T-helper 17 cell (primary cell): ENCODE measurements at regions not wholly inside any gene's neighbourhood (a gene's known extent, or its start where the extent isn't known, plus 50 kb on each side); places are given as distances from the start of the nearest gene placed in this dataset.
"Not testable (repeated sequence)": the region's sequence is repeated elsewhere in the genome, so short reads cannot be mapped to it uniquely, and the experiment has no call there.

Experiments used
- ATAC-seq: fragments of 150-1000 bp; cut with Tn5 transposase; 2 replicates; pipeline ENCODE4 v1.10.0; 2021; ENCODE audit warnings: mild to moderate bottlenecking, moderate library complexity
- DNase-seq, 3 donors: peaks; one replicate each; pipeline versions ENCODE4 v3.0.0 to v3.0.0-alpha.2; 2020 to 2021
- H3K9me3 ChIP-seq: one replicate; pipeline ENCODE4 v1.7.0; 2013; ENCODE audit warnings: low read length, mild to moderate bottlenecking; ENCODE audit not compliant: control insufficient read depth, poor library complexity, severe bottlenecking
- H3K27ac Mint-ChIP-seq: one replicate; pipeline ENCODE4 v1.8.0; 2022; ENCODE audit warnings: mild to moderate bottlenecking, moderate library complexity, mixed read lengths
- H3K27me3 Mint-ChIP-seq: one replicate; pipeline ENCODE4 v1.8.0; 2022; ENCODE audit warnings: mixed read lengths
- H3K36me3 Mint-ChIP-seq: one replicate; pipeline ENCODE4 v1.8.0; 2022; ENCODE audit warnings: low read depth, mixed read lengths
- H3K4me1 Mint-ChIP-seq: one replicate; pipeline ENCODE4 v1.8.0; 2022; ENCODE audit warnings: mild to moderate bottlenecking, mixed read lengths
- H3K4me3 Mint-ChIP-seq: one replicate; pipeline ENCODE4 v1.8.0; 2022; ENCODE audit warnings: mild to moderate bottlenecking, moderate library complexity, mixed read lengths

DNA sequence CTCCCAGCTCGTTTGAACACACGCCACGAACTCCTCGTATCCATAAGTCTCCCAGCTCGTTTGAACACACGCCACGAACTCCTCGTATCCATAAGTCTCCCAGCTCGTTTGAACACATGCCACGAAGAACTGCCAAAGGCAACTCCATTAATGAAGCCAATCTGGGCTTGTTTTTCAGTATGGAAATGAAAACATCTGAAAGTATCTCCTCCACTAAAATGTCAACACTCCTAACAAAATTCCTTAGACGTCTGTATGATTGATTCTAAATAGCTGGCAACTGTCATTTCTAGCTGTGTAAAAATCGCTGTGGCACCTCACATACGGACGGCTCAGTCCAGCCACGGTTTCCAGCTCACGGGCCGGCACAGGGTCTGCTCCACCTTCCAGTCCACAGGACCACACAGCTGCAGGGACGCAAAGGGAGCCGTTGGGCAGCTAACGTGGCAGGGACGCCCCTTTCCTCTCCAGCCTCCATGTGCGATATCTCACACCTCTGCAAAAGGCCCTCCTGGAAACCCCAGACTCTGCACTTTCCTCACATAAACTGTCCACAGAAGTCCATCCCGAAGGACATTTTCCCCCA is 67.1 kb upstream of the METRNL start:
- H3K4me1 Mint-ChIP-seq = peaks cover 4% of the 10 kb centered on the region
- H3K4me3 Mint-ChIP-seq = no peak overlapping the region
- H3K27me3 Mint-ChIP-seq = no peaks in the 10 kb centered on the region
- no peak for DNase-seq
- H3K9me3 ChIP-seq = no peaks in the 10 kb centered on the region
- no peak for ATAC-seq
- no peaks in the 10 kb centered on the region for H3K36me3 Mint-ChIP-seq
- H3K27ac Mint-ChIP-seq = no peak overlapping the region

DNA sequence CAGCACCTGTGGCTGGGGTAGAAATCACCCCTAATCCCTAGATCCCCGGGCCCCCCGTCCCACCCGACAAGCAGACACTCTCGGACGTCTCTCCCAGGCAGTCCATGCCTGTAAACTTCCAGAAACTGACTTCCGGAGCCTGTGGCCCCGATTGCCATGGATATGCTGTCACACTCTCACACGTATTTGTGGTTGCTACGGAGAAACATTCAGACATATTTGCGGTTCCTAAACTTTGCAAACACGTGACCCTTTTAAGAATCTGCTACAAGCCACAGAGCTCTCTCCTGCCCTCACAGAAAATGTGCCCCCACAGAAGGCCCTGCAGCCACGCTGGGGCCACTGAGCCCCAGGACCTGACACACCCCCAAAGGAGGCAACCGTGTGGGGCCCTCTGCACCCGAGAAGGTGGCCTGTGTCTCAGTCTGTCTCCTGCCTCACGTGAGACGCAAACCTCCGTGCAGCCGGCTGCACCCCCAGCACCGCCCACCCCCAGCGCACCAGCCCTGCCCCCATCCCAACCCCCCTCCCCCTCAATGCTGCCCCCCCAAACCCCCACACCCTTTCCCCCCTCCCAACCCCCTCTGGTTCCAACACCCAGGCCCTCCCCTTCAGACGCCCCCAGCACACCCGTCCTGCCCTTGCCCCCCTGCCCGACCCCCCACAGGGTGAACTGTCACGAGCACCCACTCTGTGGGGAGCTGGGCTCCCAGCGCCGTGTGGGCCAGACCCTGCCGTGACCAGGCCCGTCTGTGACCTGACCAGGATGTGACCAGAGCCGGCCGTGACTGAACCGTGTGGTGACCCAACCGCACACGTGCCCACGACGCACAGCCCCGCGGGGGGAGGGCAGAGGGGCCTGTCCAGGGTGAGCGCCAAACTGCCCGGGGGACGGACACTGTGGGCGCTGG is 66.3 kb upstream of the METRNL start:
- Mint-ChIP-seq H3K4me1 (peaks cover 4% of the 10 kb centered on the region), H3K4me3 (no peak overlapping the region), H3K27me3 (no peaks in the 10 kb centered on the region), H3K27ac (no peak overlapping the region), H3K36me3 (no peaks in the 10 kb centered on the region)
- H3K9me3 ChIP-seq = no peaks in the 10 kb centered on the region
- DNase-seq (no peak), ATAC-seq (no peak)

DNA sequence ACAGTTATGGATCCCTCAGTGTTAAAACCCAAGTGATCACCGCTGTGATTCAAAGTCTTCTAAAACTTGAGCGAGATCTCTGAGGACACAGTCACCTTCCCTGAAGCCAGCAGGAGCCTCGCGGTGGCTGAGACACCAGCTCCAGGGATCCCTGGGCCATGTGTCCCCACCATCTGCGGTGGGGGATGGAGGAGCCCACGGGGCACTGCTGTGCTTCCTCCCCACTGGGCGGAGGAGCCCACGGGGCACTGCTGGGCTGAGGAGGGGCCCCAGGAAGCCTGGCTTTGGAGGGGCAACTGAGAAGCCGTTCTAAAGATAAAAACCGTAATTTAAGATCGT is 65.7 kb upstream of the METRNL start:
- no peaks in the 10 kb centered on the region for H3K36me3 Mint-ChIP-seq
- no peak overlapping the region for H3K27ac Mint-ChIP-seq
- no peak for DNase-seq
- H3K27me3 Mint-ChIP-seq = no peaks in the 10 kb centered on the region
- H3K9me3 ChIP-seq = no peaks in the 10 kb centered on the region
- H3K4me3 Mint-ChIP-seq = no peak overlapping the region
- no peak for ATAC-seq
- H3K4me1 Mint-ChIP-seq = peaks cover 4% of the 10 kb centered on the region

DNA sequence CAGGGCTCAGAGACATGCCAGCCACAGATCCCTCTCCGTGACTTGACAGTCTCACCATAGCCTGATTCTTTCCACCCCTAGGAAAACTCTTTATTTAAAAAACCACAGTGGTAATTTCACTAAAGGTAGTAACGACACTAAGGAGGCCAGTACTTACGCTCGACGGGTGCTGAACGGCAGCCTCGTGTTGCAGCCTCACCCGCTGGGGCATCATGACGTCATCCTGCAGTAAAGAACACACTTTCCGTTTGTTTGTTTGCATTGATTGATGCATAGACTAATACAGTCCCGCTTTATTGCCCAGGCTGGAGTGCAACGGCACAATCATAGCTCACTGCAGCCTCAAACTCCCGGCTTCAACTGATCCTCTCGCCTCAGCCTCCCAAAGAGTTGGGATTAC is 65.1 kb upstream of the METRNL start:
- H3K4me3 Mint-ChIP-seq = no peak overlapping the region
- no peak for ATAC-seq
- no peaks in the 10 kb centered on the region for H3K27me3 Mint-ChIP-seq
- H3K36me3 Mint-ChIP-seq = no peaks in the 10 kb centered on the region
- DNase-seq = no peak
- H3K4me1 Mint-ChIP-seq = peaks cover 4% of the 10 kb centered on the region
- H3K27ac Mint-ChIP-seq = no peak overlapping the region
- H3K9me3 ChIP-seq = no peaks in the 10 kb centered on the region

DNA sequence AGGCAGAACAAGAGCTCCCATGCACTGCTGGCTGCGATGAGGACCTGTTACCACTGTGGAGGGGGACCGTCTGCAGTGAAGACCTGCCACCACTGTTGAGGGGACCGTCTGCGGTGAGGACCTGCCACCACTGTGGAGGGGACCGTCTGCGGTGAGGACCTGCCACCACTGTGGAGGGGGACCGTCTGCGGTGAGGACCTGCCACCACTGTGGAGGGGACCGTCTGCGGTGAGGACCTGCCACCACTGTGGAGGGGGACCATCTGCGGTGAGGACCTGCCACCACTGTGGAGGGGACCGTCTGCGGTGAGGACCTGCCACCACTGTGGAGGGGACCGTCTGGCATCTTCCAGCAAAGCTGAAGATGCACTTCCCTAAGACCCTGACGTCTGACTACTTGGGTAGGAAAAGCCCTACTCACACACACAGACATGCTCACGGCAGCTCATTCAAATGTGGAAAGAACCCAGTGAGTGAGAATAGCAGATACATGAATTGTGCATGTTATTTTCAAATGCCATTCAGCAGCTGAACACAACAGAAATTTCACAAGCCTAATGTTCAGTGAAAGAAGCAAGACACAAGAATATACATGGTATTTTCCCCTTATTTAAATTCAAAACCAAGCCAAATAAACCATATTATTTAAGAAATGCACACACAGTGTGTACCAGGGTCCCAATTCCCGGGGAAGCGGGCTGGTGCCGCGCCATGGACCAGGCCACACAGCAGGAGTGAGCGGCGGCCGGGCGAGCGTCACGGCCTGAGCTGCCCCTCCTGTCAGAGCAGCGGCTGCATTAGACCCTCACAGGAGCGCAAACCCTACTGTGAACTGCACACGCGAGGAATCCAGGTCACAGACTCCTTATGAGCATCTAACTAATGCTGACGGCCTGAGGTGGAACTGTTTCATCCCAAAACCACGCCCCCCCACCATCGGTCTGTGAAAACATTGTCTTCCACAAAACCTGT is 64.2 kb upstream of the METRNL start:
- Mint-ChIP-seq H3K4me3 (no peak overlapping the region), H3K27me3 (no peaks in the 10 kb centered on the region), H3K27ac (no peak overlapping the region), H3K4me1 (peaks cover 2% of the 10 kb centered on the region), H3K36me3 (no peaks in the 10 kb centered on the region)
- no peak for ATAC-seq
- H3K9me3 ChIP-seq = no peaks in the 10 kb centered on the region
- DNase-seq = no peak

DNA sequence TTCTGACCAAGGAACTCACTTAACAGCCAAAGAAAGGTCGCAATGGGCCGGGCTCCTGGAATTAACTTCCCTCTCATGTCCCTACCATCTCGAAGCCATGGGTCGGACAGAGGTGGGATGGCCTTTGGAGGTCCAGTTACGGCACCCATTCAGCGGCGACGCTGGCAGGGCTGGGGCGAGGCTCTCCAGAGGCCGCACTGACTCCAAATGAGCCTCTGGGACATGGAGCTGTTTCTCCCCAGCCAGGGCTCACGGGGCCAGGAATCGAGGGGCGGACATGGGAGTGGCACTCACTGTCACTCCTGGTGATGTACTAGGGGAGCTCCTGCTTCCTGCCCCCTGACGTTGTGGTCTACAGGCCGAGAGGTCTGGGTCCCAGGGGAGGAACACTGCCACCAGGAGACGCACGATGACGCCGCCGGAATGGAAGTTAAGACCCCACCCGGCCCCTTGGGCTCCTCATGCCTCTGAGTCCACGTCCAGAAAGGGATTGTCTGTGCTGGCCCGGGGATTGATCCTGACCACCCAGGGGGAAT is 60.7 kb upstream of the METRNL start:
- H3K4me1 Mint-ChIP-seq = peaks cover 4% of the 10 kb centered on the region
- H3K4me3 Mint-ChIP-seq = no peak overlapping the region
- H3K9me3 ChIP-seq = no peaks in the 10 kb centered on the region
- H3K36me3 Mint-ChIP-seq = no peaks in the 10 kb centered on the region
- ATAC-seq (no peak), DNase-seq (no peak)
- no peaks in the 10 kb centered on the region for H3K27me3 Mint-ChIP-seq
- no peak overlapping the region for H3K27ac Mint-ChIP-seq

DNA sequence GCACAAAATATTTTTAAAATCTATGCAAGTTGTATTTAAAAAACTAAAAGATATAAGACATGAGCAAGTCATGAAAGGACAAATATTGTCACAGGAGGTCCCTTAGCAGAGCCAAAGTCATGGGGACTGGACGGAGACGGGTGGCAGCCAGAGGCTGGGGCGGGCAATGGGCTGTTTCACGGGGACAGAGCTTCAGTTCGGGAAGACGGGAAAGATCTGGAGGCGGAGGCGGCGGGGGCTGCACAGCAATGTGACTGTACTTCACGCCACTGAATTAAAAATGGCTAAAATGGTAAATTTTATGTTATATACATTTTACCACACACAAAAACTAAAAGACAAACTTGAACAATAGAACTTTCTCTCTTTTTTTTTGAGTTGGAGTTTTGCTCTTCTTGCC is 60.0 kb upstream of the METRNL start:
- ATAC-seq (no peak), DNase-seq (no peak)
- Mint-ChIP-seq H3K36me3 (no peaks in the 10 kb centered on the region), H3K27me3 (no peaks in the 10 kb centered on the region), H3K27ac (no peak overlapping the region), H3K4me3 (no peak overlapping the region), H3K4me1 (peaks cover 4% of the 10 kb centered on the region)
- no peaks in the 10 kb centered on the region for H3K9me3 ChIP-seq

DNA sequence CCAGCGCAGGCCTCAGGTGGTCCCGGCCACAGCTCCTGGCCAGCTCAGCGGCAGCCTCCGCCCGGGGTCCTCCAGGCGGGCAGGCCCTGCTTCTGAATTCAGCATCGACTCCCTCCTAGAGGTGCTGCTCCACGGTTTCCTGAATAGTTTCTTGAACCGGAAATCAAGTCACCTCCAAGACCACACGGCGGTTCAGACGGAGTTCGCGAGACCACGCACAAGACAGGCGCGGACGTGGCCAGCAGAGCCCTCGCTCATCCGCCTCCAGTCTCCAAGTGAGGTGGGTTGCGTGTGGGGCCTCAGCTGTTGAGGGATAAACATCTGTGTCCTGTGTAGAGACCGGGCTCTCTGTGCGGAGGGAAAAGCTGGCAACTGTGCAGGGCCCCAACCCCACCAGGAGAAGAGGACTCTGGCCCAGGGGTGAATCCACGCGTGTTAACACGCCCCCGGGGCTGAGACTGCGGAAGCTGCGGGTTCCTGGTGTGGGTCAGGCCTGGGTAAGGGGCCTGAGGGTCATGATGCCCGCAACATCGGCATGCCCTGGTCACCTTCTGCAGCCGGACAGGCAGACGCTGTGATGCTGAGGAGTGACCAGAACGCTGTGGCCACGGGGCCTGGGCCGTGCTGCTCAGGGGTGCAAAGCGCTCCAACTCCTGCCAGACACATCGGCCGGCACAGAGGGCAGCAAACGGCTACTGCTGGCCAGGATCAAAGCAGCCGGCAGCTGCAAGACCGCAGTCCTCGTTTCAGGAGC is 55.0 kb upstream of the METRNL start:
- Mint-ChIP-seq H3K36me3 (no peaks in the 10 kb centered on the region), H3K4me3 (no peak overlapping the region), H3K27ac (no peak overlapping the region), H3K4me1 (peaks cover 15% of the 10 kb centered on the region), H3K27me3 (no peaks in the 10 kb centered on the region)
- no peaks in the 10 kb centered on the region for H3K9me3 ChIP-seq
- DNase-seq = no peak
- ATAC-seq = no peak

DNA sequence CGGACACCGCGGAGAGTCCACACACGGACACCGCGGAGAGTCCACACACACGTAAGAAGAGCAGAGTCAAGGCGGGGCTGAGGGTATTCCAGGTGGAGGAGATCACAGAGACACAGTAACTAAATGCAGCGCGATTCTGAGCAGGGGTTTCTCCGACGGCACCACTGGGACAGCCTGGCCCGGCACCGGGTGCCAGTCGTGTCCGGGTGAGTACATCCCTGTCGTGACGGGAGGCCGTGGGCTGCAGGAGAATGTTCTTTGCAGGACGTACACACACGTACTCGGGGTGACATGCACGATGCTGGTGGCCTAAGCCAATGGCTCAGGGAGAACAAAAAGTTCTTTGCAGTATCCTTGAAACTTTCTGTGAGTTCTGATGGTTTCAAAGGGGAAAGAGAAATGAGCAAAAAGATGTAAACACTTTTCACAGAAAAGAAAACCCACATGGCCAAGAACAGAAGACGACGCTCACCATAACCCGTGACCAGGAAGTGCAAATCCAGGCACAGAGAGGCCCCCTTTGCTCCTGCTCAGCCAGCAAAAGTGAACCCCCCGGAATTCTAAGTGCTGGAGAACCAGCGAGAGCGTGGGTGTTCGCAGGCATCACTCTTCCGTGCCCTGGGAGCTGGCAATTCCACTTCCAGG is 53.7 kb upstream of the METRNL start:
- Mint-ChIP-seq H3K4me1 (peaks cover 19% of the 10 kb centered on the region), H3K27me3 (no peaks in the 10 kb centered on the region), H3K36me3 (no peaks in the 10 kb centered on the region), H3K27ac (no peak overlapping the region), H3K4me3 (no peak overlapping the region)
- no peaks in the 10 kb centered on the region for H3K9me3 ChIP-seq
- DNase-seq = no peak
- ATAC-seq = no peak

DNA sequence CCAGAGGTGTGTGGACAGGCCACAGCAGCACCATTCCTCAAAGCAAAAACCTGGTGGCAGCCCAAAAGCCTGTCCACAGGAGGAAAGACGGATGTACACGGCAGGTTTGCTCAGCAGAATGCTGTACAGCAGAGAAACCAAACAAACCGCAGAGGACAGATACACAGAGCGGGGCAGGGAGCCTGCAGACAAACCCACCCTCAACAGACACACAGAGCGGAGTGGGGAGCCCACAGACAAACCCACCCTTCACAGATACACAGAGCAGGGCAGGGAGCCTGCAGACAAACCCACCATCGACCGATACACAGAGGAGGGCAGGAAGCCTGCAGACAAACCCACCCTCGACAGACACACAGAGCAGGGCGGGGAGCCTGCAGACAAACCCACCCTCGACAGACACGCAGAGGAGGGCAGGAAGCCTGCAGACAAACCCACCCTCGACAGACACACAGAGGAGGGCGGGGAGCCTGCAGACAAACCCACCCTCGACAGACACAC is 53.0 kb upstream of the METRNL start:
- no peaks in the 10 kb centered on the region for H3K9me3 ChIP-seq
- H3K27me3 Mint-ChIP-seq = no peaks in the 10 kb centered on the region
- H3K27ac Mint-ChIP-seq = no peak overlapping the region
- H3K36me3 Mint-ChIP-seq = no peaks in the 10 kb centered on the region
- DNase-seq (no peak), ATAC-seq (no peak)
- H3K4me1 Mint-ChIP-seq = peaks cover 17% of the 10 kb centered on the region
- H3K4me3 Mint-ChIP-seq = no peak overlapping the region

DNA sequence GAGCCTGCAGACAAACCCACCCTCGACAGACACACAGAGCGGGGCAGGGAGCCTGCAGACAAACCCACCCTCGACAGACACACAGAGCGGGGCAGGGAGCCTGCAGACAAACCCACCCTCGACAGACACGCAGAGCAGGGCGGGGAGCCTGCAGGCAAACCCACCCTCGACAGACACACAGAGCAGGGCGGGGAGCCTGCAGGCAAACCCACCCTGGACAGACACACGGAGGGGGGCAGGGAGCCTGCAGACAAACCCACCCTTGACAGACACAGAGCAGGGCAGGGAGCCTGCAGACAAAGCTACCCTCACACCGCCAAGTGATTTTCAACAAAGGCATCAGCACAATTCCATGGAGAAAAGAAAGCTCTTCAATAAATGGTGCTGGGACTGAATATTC is 52.5 kb upstream of the METRNL start:
- not testable (repeated sequence) for ATAC-seq, H3K36me3 Mint-ChIP-seq, H3K9me3 ChIP-seq, H3K4me3 Mint-ChIP-seq, DNase-seq, H3K27me3 Mint-ChIP-seq, H3K27ac Mint-ChIP-seq
- peaks cover 16% of the 10 kb centered on the region for H3K4me1 Mint-ChIP-seq

DNA sequence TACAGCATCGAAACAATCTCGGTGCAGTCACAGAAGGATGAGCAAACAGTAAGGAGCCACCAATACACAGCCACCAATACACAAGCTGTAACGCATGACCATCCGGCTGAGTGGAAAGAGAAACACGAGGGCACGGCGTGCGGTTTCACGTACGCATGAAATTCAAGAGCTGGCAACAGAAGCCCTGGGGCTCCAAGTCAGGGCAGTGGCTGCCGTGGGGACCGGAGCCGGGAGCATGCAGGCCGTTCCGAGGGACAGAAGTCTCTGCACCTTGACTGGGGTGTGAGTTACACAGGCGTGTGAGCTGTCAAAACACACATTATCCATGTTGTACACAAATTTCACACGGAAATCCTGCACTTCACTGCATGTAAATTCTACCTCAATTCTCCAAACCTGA is 50.6 kb upstream of the METRNL start:
- ATAC-seq (no peak), DNase-seq (no peak)
- Mint-ChIP-seq H3K4me1 (peaks cover 16% of the 10 kb centered on the region), H3K27me3 (no peaks in the 10 kb centered on the region), H3K36me3 (peaks cover 2% of the 10 kb centered on the region), H3K27ac (no peak overlapping the region), H3K4me3 (no peak overlapping the region)
- no peaks in the 10 kb centered on the region for H3K9me3 ChIP-seq
